Activated CD4-positive, alpha-beta T cell treated with anti-CD3 and anti-CD28 coated beads, Interleukin-10, Interleukin-2, amounts not matched to agents 100 ng/mL and 50 ng/mL, durations not matched to agents 16 hours and 8 hours (primary cell): ENCODE measurements at regions not wholly inside any gene's neighbourhood (a gene's known extent, or its start where the extent isn't known, plus 50 kb on each side); places are given as distances from the start of the nearest gene placed in this dataset.

ENCODE experiments used
- DNase-seq: peaks from one replicate; pipeline ENCODE4 v3.0.0-alpha.2; 2020

DNA sequence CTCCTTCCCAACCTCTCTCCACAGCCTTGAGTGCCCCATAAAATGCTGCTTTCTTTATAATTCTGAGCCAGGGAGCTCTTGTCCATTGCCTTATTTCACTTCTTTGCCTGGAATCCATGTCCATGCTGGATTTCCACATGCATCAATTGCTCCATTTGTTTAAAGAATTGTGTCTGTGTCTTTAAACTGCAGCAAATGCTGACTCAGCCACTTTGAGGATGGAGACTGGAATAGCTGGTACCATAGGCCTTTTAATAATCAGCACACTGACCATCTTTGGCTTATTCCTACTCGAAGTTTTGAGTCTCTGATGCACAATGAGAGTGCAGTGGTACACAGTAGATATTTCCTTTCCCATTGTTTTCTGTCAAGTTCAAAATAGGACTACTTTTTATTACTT is 318.8 kb downstream of the LRIG3 start:
- no peak for DNase-seq

DNA sequence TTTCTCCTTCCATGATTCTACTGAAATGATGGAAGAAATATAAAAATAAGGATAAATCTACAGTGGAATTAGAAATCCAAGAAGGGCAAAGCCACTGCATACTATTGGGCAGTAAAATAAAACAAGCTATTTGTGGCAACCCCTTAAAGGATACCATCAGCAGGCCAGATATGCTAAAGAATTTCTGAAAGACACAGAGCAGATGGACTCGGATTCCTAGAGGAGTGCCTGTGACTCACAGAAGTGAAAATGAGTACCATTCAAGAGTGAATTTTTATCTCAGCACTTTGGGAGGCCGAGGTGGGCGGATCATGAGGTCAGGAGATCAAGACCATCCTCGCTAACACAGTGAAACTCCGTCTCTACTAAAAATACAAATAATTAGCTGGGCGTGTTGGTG is 318.1 kb downstream of the LRIG3 start:
- no peak for DNase-seq

DNA sequence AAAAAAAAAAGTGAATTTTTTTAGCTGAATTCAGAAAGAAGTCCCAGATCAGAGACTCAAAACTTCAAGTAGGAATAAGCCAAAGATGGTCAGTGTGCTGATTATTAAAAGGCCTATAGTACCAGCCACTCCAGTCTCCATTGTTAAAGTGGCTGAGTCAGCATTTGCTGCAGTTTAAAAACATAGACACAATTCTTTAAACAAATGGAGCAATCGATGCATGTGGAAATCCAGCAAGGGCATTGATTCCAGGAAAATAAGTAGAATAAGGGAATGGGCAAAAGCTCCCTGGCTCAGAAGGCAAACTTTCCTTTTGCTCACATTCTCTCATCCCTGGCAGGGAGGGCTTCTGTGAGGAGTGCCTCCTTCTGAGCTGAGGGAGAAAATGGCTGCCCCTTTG is 317.6 kb downstream of the LRIG3 start:
- DNase-seq, result no peak

DNA sequence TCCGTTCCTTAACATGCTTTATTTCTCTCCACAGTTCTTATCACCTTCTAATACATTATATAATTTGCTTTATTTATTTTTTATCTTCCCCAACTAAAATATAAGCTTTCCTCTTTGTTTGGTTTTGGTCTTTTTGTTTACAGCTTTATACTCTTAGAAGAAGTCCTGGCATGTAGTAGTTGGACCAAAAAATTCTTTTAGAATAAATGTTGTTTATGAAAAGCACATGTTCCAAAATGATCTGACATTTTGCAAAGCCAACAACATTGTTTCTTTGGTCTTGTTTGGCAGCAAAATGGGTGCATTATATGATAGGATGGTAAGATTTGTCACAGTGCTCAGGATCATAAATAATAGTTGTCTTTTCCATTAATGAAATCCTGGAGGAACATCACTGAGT is 312.5 kb downstream of the LRIG3 start:
- no peak for DNase-seq

DNA sequence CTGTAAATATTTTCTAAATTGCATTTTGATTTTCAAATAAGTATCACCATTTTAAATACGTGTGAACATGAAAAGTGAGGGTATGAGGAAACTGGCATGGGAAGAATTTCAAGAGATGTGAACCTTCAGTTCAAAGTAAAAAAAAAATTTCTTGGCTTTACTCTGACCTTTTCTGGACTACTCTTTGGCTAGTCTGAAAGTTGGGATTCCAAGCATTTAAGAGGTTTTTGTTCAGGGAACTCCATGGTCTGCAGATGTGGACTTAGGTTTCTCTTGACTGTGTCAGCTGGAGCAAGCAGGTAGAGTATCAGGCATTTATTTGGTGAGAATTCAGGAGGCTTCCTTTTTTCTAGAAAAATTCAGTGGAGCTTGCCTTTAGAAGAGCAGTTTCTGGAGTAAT is 311.6 kb downstream of the LRIG3 start:
- no peak for DNase-seq

DNA sequence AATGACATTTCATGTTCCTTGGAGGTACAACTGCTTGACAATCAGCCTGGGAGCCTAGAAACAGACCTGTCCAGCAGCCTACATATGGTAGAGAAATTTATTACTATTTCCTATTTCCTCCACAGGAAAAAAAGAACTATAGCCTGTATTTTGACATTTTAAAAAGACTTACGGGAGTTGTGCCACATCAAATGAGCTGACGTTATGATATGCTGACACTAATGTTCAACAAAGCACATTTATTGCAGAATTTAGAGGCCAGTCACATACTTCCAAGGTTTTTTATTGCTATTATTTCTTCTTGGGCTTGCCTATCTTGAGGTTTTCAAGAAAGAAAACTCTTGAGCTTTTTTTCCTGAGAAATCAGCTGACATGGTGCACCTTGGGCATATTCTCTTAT is 305.3 kb downstream of the LRIG3 start:
- DNase-seq, result no peak

DNA sequence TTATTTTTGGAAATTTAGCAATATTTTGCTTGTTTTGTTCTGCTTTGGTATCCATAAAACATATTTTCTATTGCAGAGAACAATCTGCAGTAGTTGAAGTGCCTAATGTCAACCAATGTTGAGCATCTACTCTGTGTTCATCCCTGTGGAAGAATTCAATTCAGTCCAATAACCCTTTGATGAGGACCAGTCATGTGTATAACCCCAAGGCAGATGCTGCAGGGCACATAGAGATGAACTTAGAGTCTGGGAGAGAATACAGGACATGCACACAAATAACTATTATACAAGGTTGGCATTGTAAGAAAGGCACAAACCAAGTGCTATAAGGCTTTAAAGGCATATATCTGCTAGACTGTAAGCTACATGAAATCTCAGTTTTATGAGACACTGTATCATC is 304.7 kb downstream of the LRIG3 start:
- DNase-seq, result no peak

DNA sequence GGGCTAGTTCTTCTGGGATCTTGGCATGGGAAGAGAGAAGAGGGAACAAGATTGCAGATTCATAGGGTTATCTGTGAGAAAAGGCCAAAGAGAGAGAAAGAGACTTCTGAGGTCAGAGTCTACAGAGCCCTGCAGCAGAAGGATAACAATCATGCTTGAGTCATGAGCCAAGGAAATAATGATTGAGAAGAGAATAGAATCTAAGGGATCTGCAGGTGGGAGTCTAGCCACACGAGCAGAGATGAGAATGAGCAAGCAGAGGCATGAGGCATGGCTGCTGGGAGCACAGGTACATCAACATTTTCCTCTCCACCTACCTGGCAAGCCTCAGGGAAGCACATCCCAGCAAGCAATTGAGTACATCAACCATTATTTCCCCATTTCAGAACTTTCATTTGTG is 303.7 kb downstream of the LRIG3 start:
- DNase-seq, result no peak

DNA sequence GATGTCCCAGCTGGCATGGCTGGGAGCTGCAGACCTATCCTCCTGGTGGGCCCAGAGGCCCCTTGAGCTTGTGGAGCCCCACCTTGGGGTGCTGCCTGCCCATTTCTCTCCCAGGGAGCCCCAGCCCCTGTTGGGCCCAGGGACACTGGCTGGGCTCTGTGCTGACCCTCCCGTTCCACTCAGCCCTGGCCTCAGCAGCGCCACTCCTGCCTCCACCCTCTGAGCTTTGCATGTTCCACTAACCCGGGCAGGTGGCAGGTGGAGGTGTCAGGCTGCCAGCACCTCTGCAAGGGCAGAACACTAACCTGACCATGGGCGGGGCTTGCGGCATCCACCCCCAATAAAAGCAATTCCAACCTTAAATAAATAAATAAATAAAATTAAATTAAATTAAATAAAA is 299.2 kb downstream of the LRIG3 start:
- no peak for DNase-seq

DNA sequence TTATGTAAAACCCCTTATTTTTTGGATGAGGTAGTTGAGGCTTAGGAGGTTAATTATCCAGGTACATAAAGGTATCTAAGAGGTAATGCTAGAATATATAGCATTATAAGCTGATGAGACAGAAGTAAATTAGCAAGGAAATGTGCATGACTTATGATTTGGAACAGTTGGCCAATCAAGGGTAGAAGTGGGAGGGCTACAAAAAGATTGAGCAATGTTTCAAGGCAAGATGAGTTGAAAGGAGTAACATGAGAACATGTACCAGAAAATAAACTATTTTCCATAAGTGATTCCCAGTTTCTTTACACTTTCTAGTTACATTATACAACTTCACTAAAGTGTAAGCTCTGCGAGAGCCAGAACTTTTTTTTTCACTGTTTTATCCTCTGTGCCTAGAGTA is 290.9 kb downstream of the LRIG3 start:
- DNase-seq, result no peak

DNA sequence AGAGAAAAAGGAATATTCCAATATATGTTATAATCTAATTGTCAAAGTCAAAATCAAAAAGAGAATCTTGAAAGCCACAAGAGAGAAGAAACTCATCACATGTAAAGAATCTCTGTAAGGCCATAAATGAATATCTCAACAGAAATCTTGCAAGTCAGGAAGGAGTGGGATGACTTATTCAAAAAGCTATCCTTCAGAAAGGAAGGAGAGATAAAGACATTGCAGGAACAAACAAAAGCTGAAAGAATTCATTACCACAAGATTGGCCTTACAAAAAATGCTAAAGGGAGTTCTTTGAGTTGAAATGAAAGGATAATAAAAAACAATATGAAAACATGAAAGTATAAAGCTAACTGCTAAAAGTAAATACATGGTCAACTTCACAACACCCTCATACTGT is 286.8 kb downstream of the LRIG3 start:
- no peak for DNase-seq

DNA sequence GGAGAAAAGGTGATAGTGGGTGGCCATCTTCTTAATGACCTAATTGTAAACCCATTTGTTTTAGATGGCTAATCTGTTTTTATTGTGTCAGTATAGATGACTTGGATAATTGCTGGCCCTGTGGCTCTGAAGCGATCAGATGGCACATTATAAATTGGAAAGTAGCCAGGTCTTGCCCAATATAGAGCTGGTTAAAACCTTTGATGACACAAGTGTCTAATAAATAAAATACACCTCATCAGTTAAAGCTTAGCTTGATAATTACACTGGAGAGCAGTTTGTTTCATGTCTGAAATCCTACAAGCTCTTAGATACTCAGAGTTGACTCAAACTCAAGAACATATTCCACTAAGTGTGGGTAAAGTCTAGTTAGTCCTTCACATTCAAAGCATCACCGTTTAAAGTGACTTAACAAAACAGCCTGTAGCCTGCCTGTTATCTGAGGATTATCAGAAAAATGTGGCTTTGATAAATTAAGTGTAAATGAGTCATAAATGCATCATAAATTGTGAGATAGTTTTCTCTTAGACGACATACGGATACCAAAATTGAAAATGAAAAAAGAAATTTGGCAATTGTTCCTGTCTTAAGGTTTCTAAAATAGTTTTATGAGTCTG is 280.9 kb downstream of the LRIG3 start:
- no peak for DNase-seq

DNA sequence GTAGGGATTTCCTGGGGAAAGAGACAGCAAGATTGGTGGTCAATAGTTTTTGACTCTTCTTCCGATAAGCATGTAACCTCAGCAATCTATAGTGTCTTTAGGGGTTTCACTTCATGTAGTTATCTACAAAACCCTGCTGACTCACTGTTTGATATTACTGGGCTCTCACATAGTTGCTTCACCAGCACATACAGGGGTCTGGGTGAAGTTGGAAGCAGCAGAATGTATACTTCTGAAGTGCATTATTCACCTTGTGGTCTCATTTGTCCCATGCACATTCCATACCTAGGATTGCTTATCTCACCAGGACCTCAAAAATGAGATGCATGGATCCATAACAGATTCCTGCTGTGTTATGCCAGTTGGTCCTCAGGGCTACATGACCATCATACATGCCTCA is 280.0 kb downstream of the LRIG3 start:
- DNase-seq, result no peak

DNA sequence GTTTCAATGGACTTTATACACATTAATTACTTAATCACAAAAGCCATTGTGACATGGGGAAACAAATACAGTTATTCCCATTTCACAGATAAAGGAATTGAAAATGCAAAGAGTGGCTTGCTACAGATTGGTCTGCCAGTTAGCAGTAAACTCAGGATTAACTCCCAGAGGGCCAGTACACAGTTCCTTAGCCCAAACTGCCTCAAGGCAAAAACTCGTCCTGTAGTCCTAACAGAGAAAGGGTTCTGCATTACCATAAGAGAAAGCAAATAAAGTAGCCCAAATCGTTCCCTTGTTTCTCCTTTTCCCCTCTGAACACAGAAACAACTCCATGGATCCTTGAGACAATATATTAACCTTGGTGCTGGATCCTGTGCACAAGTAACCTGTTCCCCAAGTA is 274.4 kb downstream of the LRIG3 start:
- DNase-seq, result no peak

DNA sequence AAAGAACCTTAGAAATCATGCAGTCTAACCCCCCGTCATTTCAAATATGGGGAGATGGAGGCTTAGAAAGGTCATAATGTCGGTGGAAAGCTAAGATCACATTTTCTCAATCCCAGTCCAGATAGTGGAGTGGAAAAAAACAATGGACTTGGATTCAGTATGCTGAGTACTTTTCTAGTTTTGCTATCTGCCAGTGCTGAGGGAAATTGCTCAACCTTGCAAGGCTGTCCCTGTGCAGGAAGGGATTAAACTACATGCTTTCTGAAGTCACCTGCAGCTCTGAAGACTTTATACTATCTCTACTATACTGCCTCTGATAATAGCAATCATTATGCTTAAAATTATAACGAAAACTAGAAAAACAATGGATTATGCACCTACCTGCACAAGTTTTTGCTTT is 272.8 kb downstream of the LRIG3 start:
- DNase-seq, result no peak

DNA sequence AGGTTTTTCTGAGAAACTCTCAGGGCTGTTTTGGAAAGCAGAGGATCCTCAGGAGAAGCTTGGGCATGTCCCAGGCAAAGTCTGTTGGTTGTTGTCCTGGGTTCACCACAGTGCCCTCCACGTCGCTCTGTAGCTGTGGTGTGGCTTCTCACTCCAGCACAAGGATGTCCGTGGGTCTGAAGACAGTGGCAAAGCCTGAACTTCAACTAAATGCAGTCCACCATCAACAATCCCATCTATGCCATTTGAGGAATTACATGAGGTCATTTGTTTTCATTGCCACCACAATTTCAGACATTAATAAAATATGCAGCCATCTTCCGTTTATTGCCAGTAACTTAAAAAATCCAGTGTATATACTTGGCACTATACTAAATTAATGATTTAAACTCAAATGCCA is 272.1 kb downstream of the LRIG3 start:
- DNase-seq, result no peak

DNA sequence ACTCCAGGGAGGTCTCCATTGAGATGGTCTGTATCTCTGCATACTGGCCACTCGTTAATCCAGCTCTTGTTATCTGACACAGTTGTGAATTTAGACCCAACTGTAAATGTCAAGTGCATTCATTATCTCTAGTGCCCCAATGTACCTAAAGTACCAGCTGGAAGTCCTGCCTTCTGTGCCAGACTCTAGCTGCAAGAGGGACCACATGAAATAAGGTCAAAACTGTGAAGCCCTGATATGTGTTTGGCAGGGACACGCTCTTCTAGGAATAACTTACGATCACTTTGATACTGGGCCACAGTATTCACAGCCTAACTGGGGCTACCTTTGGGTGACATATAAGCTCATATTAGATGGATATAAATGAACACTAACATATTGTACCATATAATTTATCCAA is 268.5 kb downstream of the LRIG3 start:
- no peak for DNase-seq

DNA sequence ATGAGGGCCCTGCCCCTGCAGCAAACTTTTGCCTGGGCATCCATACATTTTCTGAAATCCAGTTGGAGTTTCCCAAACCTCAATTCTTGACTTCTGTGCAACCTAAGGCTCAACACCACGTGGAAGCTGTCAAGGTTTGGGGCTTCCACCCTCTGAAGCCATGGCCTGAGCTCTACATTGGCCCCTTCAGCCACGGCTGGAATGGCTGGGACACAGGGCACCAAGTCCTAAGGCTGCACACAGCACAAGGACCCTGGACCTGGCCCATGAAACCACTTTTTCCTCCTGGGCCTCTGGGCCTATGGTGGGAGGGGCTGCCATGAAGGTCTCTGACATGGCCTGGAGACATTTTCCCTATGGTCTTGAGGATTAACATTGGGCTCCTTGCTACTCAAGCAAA is 266.3 kb downstream of the LRIG3 start:
- DNase-seq, result no peak

DNA sequence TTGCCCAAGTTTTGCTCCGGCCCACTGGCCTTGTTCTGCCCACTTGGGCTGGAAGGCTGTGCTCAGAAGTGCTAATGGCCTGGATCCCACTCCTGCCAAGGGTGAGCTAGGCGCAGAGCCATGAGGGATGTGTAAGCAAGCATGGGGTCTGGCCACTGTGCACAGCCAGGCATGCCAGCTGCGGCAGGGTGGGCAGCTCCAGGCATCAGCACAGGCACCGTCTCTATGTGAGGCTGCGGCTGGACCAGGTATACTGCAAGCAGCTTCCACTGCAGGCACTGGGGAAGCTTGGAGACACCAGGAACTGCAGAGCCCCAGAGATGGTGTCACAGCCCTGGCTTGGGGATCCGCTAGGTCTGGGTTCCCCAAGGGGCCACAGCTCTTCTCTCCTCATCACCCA is 264.9 kb downstream of the LRIG3 start:
- DNase-seq, result no peak

DNA sequence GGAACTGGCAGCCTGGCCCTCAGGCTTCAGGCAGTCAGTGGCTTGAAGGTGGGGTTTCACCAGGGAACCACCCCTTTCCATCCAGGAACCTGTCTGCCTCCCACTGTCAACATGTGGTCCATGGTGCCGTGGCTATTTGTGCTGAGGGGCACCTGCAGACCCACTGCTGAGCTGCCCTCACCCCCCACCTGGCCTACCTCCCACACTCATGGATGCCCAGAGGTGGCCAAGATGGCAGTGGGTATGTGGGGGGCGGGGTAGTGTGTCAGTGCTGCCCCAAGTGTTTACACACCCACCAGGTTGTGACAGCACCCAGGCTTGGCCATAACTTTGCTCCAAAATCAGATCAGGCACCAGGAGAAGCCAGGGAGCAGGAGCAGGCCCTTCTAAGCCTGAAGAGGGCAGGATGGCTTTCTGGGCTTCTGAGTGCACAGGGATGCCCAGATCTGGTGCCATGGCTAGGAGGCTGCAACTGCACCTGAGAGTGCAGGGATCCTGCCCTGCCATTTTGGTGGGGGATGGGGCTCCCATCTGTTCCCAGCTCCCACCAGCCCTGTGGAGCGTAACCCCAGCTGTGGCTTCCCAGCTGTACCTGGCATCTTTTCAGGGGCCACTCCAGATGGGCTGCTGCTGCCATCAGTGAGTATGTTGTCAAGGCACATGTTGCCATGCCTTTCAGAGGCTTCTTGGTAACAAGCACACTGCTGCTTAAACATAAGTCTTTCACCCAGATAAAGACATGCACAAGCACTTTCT is 263.9 kb downstream of the LRIG3 start:
- no peak for DNase-seq

DNA sequence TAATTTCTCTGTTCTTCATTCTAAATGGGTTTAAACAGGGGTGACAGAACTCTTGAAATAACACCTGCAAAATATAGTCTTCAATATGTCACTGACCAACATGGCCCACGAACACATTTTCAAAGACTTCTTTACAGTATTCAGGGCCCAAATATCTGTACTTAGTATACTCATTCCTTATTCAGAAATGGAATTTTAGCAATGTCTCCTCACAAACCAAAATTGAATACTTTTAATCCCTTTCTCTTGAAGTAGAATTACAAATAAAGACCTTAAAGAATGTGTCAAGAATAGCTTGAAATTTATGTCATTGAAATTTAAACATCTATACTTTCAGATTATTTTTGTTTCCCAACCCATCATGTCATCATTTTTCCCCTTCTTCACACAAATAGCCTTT is 263.1 kb downstream of the LRIG3 start:
- no peak for DNase-seq

DNA sequence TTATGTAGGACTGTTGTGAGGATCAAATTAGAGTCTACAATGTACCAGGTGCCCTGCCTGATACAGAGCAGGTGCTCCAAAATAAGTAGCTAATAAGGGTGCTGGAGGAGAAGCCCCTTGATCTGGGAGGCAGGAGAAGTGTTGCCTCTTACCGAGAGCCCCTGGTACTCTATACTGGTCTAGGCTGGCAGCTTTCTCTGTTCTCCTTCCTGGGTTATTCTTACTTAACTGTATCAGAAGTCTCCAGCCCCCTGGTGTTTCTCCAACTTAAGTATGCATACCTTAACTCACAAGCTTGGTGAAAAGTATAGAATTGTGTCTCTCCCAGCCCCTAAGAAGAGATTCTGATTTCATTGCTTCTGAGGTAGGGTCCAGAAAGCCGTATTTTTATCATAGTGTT is 254.9 kb downstream of the LRIG3 start:
- no peak for DNase-seq

DNA sequence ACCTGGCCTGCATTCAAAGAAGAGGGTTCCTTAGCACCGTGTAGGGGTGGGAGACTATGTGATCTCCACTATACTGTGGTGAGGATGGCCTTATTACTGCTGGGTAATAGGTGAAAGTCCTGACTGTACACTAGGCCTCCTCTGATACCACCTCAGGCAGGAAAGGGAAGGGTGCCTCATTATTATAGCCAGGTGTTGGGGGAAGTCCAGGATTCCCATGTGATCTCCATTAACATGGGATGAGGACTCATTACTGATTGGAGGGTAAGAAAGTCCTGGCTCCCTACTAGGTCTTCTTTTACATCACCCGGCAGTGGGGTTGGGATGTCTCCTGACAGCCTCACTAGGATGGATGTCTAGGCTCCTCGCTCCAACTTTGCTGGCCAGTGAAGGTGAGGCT is 252.1 kb downstream of the LRIG3 start:
- no peak for DNase-seq

DNA sequence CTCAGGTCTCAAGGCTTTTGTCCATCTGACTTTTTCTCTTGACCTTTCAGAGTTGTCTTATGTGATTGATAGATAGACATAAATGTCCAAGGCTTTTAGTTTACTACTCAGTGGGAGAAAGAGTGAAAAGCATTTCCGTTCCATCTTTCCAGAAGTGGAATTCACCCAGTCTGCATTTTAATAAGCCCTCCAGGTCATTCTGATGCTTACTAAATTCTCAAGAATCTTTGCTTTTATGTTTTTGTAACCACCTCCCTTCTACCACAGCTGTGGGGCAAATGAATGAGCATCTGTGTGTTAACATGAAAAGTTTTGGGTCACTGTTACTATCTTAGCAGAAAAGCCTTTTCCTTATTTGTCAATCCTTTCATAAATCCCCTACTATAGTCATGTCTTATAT is 251.4 kb downstream of the LRIG3 start:
- DNase-seq, result no peak

DNA sequence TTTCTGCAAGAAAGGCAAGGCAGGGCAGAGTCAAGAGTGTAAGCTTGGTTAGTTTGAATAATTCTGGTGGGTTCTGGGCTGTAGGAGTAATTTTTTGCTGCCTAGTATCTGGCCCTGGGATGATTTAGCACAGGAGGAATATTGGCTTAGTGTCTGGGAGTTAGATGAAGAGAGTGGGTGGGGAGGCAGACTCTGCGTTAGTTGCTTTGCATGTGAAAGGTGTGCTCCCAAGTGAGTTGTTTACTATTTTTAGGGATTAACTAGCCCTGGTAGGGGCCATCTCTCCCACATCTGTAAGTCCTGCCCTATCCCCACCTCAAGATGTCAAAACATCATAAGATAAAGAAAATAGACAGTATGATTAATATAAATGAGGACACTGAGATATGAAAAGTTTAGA is 249.7 kb downstream of the LRIG3 start:
- DNase-seq, result no peak
